ENCODE measurements at regions not wholly inside any gene's neighbourhood (a gene's known extent, or its start where the extent isn't known, plus 50 kb on each side); places are given as distances from the start of the nearest gene placed in this dataset.

DNA sequence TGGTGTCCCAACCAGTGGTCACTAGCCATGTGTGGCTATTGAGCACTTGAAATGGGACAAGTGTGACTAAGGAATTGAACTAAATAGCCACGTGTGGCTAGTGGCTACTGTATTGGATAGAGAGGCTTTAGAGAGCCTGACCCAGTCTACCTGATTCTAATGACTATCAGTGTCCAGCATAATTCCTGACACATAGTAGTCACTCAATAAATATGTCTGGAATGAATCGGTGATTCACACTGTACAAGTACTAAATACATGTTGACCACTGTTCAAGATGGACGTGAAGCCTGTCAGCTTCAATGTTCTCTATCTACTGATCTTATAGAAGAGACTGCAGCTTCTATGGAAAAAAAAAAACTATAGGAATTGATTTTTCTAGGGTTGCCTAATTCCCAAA is 57.7 kb upstream of the MAST4 start:
- no peaks in the 10 kb centered on the region for H3K36me3 ChIP-seq (replicated peaks in 1 of 2; ENCODE audit: control insufficient read depth in 1 of 2, insufficient read depth in 2 of 2, low read length in 1 of 2)
- no peak overlapping the region for H2AFZ ChIP-seq (ENCODE audit: low read depth)
- H3K27me3 ChIP-seq (ENCODE audit: insufficient read depth) = no peaks in the 10 kb centered on the region
- H3K4me1 ChIP-seq (ENCODE audit: control insufficient read depth in 1 of 2, insufficient read depth in 2 of 2, low read depth in 1 of 2, low read length in 1 of 2) = no peaks in the 10 kb centered on the region
- no peak for DNase-seq
- H3K9me3 ChIP-seq = no peaks in the 10 kb centered on the region
- no peaks in the 10 kb centered on the region for H3F3A ChIP-seq (replicated peaks; ENCODE audit: insufficient read depth)
- no peak overlapping the region for H3K4me2 ChIP-seq
- H3K79me2 ChIP-seq (ENCODE audit: insufficient read depth) = no peaks in the 10 kb centered on the region
- no peak overlapping the region for H3K27ac ChIP-seq (ENCODE audit: low read depth in 2 of 2, low read length in 1 of 2)
- TF ChIP-seq CHD2 (IDR thresholded peaks at IDR 0.05; ENCODE audit: low read length, partially characterized antibody) (no peak), TAF1 (IDR thresholded peaks at IDR 0.05; ENCODE audit: borderline replicate concordance, low read depth, low read length) (no peak), FOXM1 (IDR thresholded peaks at IDR 0.05; ENCODE audit: low read depth) (no peak), GATA2 (CRISPR knock-in tag; IDR thresholded peaks at IDR 0.05) (no peak), SIN3A (IDR thresholded peaks at IDR 0.05; ENCODE audit: borderline replicate concordance, low read depth, low read length) (no peak), RXRA (IDR thresholded peaks at IDR 0.05; ENCODE audit: borderline replicate concordance, low read depth) (no peak), NRF1 (IDR thresholded peaks at IDR 0.05; ENCODE audit: low read depth, low read length) (no peak), FOXJ3 (CRISPR knock-in tag; IDR thresholded peaks at IDR 0.05) (no peak), JUND (IDR thresholded peaks at IDR 0.05) (no peak), NFIC (IDR thresholded peaks at IDR 0.05; ENCODE audit: borderline replicate concordance) (no peak), MXI1 (IDR thresholded peaks at IDR 0.05; ENCODE audit: low read depth, low read length) (no peak), SMC3 (IDR thresholded peaks at IDR 0.05; ENCODE audit: low read depth, low read length) (no peak), RAD21 (IDR thresholded peaks at IDR 0.05; ENCODE audit: low read length) (no peak), MEF2A (IDR thresholded peaks at IDR 0.05; ENCODE audit: borderline replicate concordance, low read depth) (no peak), ELF1 (IDR thresholded peaks at IDR 0.05) (no peak), EP300 (IDR thresholded peaks at IDR 0.05; ENCODE audit: borderline replicate concordance in 1 of 2, low read depth in 1 of 2, low read length in 1 of 2) (no peak)
- TF ChIP-seq, protein P1, sequence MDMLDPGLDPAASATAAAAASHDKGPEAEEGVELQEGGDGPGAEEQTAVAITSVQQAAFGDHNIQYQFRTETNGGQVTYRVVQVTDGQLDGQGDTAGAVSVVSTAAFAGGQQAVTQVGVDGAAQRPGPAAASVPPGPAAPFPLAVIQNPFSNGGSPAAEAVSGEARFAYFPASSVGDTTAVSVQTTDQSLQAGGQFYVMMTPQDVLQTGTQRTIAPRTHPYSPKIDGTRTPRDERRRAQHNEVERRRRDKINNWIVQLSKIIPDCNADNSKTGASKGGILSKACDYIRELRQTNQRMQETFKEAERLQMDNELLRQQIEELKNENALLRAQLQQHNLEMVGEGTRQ (IDR thresholded peaks at IDR 0.05; ENCODE audit: borderline replicate concordance, low read depth, low read length) = no peak
- TF ChIP-seq, protein P2, sequence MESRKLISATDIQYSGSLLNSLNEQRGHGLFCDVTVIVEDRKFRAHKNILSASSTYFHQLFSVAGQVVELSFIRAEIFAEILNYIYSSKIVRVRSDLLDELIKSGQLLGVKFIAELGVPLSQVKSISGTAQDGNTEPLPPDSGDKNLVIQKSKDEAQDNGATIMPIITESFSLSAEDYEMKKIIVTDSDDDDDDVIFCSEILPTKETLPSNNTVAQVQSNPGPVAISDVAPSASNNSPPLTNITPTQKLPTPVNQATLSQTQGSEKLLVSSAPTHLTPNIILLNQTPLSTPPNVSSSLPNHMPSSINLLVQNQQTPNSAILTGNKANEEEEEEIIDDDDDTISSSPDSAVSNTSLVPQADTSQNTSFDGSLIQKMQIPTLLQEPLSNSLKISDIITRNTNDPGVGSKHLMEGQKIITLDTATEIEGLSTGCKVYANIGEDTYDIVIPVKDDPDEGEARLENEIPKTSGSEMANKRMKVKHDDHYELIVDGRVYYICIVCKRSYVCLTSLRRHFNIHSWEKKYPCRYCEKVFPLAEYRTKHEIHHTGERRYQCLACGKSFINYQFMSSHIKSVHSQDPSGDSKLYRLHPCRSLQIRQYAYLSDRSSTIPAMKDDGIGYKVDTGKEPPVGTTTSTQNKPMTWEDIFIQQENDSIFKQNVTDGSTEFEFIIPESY (IDR thresholded peaks at IDR 0.05; ENCODE audit: borderline replicate concordance, low read depth) = no peak
- TF ChIP-seq, protein P3, sequence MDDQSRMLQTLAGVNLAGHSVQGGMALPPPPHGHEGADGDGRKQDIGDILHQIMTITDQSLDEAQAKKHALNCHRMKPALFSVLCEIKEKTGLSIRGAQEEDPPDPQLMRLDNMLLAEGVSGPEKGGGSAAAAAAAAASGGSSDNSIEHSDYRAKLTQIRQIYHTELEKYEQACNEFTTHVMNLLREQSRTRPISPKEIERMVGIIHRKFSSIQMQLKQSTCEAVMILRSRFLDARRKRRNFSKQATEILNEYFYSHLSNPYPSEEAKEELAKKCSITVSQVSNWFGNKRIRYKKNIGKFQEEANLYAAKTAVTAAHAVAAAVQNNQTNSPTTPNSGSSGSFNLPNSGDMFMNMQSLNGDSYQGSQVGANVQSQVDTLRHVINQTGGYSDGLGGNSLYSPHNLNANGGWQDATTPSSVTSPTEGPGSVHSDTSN (IDR thresholded peaks at IDR 0.05) = no peak
- TF ChIP-seq, protein P4, sequence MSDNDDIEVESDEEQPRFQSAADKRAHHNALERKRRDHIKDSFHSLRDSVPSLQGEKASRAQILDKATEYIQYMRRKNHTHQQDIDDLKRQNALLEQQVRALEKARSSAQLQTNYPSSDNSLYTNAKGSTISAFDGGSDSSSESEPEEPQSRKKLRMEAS (IDR thresholded peaks at IDR 0.05; ENCODE audit: low read depth) = no peak
- CTCF ChIA-PET = no interaction called here
- no peak overlapping the region for H3K9ac ChIP-seq
- no peaks in the 10 kb centered on the region for H3K9me2 ChIP-seq
- no peak overlapping the region for H3K4me3 ChIP-seq (ENCODE audit: low read depth in 2 of 2, low read length in 1 of 2)
- H4K20me1 ChIP-seq (ENCODE audit: insufficient read depth) = no peaks in the 10 kb centered on the region
- 42% methylated on average over 3 of the region's 3 CpGs for WGBS (ENCODE audit: low lambda C conversion rate)
- POLR2A ChIA-PET = no interaction called here
